ENCODE measurements at regions not wholly inside any gene's neighbourhood (a gene's known extent, or its start where the extent isn't known, plus 50 kb on each side); places are given as distances from the start of the nearest gene placed in this dataset.
"Not testable (repeated sequence)": the region's sequence is repeated elsewhere in the genome, so short reads cannot be mapped to it uniquely, and the experiment has no call there.

DNA sequence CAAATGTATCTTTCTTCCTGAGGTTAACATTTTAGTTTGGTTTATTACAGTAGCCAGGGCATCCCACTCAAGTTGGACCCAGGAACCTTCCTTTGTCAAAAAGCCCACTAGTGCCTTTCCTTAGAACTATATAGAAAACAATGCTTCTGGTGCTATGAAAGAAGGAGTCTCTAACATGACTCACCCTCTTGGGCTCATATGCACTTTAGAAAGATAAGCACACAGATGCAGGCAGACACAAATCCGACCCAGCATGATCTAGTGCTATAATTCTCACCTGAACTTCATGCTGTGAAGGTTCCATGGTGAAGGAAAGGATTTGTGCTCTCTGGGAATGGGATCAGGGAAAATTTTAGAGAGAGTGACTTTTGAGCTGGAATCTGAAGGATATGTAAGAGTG, 289.4 kb downstream of the ANKRD50 start:
- in situ Hi-C loops (cut with MboI; ENCODE audit: low sequenced_read_pairs) = no loop called here

DNA sequence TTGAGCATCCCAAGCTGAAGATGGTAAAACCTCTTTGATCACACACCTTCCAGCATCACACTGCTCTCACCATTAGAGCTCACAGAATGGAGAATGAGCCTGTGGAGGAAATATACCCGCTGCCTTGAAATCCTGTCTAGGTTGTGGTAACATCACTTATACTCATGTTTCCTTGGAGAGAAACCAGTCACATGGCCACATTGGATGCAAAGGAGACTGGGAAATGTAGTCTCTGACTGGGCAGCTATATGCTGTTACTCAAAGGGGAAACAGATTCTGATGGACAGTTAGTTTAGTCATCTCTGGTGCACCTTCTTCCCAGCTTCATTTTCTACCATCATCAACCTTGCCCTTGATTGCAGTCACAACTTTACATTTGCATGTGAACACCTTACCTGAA, 286.3 kb downstream of the ANKRD50 start:
- in situ Hi-C loops (cut with MboI; ENCODE audit: low sequenced_read_pairs) = no loop called here

DNA sequence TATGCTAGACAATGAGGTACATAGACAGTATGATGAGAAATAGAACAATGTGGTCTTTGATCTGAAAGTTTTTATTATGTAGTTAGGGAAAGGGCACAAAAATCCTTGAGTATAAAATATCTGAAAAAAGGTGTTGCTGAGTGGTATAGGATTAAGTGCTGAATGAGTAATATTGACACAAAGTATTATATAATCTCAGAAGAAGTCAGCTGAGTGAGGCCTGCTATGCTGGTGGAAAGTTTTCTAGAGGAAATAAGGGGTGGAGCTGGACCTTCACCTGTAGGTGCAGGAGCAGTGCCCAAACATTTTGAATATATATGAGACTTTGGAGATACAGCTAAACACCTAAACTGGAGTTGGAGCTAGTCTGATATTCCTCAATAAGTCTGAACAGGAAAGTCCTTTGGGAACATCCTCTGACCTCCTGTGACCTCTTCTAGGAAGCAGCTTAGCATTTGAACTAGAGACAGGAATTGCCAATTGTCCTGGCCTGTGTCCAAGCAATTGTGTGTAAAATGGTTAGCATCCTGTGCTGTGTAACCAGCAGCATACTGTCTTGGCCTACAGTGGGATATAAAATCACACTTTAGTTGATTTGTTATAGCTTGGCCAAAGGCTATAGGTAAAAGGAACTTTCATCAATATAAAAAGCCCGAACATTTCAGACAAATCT, 285.3 kb downstream of the ANKRD50 start:
- in situ Hi-C loops (cut with MboI; ENCODE audit: low sequenced_read_pairs) = no loop called here

DNA sequence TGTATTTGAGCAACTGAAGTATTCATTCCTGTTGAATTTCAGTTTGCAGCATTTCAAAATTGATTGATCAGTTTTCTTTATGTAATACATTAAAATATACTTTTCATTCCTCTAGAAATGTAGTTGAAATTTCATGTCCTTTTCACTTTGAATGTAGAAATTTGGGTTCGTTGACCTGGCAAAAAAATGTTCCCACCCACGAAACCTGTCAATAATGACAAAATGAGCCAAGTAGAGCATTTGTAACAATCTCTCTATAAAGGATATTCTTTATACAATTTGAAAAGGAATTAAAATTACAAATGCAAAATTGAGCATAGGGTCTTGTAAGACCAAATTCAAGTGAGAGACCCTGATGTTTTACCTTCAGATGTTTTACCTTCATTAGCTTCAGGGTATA, 283.9 kb downstream of the ANKRD50 start:
- in situ Hi-C loops (cut with MboI; ENCODE audit: low sequenced_read_pairs) = no loop called here

DNA sequence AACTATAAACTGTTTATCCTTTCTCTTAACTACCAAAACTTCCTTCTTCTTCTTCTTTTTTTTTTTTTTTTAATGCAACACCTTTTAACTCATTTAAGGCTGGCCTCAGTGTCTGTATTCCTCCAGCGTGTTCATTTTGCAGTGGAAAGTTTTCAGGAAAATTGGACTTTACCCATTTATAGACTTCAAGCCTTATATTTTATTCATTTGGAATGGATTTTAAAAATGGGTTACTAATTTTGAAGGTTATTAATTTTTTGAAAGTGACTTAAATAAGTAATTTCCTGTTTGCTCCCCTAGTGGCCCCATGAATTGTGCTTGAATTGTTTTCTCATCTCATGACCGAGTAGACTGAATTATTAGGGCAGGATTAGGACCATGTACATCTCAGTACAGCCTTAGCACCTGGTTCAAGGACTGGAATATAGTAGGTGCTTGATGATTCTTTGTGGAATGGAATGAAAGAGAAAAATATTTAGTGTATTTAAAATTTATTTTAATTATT, 282.7 kb downstream of the ANKRD50 start:
- in situ Hi-C loops (cut with MboI; ENCODE audit: low sequenced_read_pairs) = no loop called here

DNA sequence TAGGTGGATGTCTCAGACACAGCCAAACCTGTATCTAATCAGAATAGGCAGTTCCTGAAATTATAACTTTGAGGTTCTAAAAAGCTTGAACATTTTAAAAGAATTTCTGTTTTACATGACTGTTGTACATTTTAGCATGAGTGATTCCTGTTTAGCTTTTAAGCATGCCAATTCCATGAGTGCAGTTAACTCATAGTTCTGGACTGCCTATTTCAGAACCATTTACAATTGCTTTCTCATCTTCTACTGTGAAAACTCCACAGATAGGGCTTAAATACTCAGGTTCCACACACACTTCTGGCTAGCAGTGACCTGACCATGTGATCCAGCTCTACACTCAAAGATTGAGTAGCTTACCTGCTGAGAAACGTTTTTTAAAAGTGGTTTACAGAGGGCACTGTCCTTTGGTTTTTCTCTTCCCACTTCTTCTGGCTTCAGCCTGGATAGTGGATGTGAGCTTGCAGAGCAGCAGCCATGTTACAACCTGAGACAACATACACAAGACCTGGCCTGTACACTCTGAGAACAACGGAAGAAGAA, 280.8 kb downstream of the ANKRD50 start:
- in situ Hi-C loops (cut with MboI; ENCODE audit: low sequenced_read_pairs) = no loop called here

DNA sequence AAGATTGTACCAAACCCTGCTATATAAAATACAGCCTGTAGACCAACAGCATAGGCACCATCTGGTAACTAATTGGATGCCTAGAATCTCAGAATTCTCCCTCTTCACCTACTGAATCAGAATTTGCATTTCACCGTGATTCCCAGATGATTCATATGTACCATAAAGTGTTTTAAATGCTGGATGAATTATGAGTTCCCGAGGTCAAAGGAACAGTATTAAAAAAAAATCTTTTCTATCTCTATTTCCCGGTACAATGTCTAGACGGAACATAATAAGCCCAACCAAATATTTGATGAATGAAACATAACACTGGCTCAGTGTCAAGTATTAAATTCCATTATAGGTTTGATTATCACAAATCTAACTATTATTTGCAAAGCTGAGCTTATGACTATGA, 280.0 kb downstream of the ANKRD50 start:
- in situ Hi-C loops (cut with MboI; ENCODE audit: low sequenced_read_pairs) = no loop called here

DNA sequence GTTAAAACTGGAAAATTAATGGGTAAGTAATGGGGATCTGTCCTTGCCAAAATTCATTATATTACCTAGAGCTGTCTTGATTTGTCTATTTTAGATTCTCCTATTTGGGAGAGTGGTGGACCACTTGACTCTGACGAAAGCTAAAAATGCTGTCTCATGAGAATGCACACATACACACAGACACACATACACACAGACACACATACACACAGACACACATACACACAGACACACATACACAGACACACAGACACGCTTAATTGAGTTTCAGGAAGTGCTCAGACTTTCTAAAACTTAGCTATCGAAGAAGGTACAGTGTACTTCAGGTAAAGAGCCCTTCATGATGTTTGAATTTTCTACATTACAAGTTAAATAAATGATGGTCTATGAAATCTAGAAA, 279.5 kb downstream of the ANKRD50 start:
- in situ Hi-C loops (cut with MboI; ENCODE audit: low sequenced_read_pairs) = no loop called here

DNA sequence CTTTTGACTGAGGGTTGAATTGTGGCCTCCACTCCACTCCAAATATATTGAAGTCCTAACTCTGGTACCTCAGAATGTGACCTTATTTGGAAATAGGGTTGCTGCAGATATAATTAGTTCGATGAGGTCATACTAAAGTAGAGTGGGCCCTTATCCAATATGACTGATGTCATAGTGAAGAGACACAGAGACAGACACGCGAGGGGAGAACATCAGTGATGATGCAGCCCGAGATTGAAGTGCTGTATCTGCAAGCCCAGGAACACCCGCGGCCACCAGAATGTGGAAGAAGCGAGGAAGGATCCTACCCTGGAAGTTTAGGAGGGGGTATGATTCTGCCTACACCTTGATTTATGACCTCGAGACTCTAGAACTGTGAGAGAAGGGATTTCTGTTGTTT, 279.0 kb downstream of the ANKRD50 start:
- in situ Hi-C loops (cut with MboI; ENCODE audit: low sequenced_read_pairs) = no loop called here

DNA sequence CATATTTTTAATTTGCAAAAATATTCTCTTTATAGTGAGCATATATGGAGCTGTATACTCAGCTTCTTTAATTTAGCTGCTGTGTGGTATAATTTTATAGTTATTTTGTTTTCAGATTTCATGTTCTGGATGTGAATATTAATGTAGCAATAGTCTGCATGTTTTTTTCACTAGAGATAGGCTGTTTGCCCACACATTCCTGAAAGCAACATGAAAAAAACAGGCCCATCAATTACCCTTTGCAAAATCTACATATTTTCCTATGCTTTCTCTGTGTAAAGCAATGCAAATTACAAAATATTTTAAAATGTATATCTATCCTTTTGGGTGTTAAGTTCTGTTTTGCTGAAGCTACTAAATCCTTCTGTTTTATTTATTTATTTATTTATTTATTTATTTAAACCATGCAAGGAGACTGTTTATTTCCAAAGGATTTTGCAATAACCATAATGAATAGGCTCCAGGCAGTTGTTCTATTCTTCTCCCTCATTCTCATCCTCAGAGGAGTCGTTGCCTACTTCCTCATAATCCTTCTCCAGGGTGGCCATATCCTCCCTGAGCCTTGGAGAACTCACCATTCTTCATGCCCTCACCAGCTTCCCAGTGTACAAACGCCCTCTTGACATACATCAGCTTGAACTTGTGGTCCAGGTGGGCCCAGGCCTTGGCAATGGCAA, 277.1 kb downstream of the ANKRD50 start:
- in situ Hi-C loops (cut with MboI; ENCODE audit: low sequenced_read_pairs) = no loop called here

DNA sequence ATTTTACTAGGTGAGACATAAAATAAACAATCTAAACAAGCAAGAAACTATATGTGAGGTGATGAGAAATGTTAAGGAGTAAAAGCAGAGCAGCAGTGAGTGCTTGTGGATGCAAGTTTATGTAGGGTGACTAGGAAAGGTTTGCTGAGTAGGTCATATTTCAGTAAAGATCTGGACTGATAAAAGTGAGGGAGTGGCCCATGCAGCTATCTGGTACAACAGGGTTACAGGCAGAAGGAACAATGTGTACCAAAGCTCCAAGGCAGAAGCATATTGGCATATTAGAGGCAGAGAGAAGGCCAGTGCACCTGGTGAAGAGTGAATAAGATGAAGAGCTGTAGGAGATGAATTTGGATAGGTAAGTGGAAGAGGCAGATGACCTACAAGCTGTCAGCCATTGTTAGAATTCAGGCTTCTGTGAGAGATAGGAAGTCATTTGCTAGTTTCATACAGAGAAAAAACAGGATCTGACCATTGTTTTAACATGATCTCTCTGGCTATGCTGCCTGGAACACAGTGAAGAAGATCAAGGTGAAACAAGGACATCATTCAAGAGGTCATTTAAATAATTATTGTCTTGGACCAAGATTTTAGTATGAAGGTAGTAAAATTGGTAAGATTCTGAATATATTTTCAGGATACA, 274.6 kb downstream of the ANKRD50 start:
- in situ Hi-C loops (cut with MboI; ENCODE audit: low sequenced_read_pairs) = no loop called here

DNA sequence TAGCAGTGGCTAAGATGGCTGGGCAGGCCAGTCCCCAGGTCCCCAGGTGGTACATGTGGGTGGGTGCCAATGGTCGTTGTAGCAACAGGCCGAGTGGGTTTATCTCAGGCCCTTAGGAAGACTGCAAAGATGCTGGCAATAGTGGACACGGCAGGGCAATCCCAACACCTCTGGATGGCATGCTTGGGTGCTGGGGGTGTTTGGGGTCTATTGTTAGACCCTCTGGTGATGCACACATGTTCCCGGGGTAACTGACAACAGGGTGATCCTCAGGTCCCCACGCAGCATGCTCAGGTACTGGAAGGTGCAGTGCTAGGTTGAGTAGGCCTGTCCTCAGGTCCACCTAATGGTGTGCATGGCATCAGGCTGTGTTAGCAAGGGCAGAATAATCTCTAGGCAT, 267.5 kb downstream of the ANKRD50 start:
- in situ Hi-C loops (cut with MboI; ENCODE audit: low sequenced_read_pairs) = no loop called here

DNA sequence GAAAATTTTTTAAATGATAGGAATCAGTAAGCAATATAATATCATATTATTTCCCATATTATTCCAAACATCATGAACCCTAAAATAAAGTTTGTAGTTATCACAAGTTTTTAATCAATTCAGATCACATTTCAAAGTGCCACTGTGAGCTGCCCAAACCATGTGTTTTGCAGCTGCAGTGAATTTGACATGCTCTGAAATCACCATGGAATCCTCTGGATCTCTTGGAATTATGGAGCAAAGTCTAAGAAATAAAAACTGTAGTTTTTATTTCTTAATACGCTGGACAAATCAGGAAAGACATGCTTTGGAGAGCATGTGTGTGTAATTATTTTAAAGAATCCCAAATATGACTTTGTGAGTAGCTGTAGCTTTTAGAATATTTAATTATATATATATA, 262.7 kb downstream of the ANKRD50 start:
- in situ Hi-C loops (cut with MboI; ENCODE audit: low sequenced_read_pairs) = no loop called here

DNA sequence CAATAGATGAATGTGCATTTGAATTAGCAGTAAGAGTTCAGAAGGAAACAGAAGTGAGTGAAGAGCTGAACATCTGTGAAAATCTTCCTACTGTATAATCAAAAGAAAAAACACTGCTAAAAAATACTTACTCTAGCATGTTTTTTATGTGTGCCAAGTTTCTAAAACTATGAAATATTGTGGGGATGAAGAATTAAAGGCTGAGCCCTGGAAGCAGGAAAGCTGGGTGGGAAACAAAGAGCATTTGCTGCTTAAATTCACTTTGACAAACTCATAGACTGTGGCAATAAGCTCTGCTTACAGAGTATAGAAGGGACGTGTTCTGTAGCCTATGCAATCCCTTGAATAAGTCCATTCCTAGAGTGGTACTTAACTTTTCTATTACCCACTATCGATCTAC, 261.7 kb downstream of the ANKRD50 start:
- in situ Hi-C loops (cut with MboI; ENCODE audit: low sequenced_read_pairs) = no loop called here

DNA sequence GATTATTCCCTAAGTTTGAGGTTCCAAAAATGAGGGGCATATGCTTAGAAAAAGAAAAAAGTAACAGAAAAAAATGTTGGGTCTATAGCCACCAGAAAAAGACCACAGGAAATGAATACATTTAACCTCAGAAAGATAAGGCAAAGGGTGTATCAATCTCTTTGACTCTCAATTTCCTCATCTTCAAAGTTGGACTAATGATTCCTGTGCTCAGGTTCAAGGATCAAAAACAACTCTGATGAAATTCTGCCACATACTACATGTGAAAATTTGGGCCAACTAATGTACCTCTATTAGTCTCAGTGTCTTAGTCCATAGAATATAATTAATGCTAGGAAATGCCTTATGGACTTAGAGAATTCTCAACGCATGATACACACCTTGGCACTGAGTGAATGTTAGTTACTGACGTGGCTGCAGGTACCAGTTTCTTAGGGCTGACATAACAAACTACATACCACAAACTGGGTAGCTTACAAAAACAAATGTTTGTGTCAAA, 257.7 kb downstream of the ANKRD50 start:
- in situ Hi-C loops (cut with MboI; ENCODE audit: low sequenced_read_pairs) = no loop called here

DNA sequence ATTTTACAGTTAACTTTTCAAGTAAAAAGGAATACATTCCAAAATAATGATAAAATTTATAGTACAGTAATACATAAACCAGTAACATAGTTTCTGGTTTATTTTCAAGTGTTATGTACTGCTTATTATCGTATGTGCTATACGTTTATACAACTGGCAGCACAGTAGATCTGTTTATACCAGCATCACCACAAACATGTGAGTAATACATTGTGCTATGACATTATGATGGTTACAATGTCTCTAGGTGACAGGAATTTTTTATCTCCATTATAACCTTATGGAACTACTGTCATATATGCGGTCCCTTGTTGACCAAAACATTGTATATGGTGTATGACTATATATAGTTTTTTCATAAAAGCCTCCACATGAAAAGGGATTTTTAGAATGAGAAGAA, 256.9 kb downstream of the ANKRD50 start:
- in situ Hi-C loops (cut with MboI; ENCODE audit: low sequenced_read_pairs) = no loop called here

DNA sequence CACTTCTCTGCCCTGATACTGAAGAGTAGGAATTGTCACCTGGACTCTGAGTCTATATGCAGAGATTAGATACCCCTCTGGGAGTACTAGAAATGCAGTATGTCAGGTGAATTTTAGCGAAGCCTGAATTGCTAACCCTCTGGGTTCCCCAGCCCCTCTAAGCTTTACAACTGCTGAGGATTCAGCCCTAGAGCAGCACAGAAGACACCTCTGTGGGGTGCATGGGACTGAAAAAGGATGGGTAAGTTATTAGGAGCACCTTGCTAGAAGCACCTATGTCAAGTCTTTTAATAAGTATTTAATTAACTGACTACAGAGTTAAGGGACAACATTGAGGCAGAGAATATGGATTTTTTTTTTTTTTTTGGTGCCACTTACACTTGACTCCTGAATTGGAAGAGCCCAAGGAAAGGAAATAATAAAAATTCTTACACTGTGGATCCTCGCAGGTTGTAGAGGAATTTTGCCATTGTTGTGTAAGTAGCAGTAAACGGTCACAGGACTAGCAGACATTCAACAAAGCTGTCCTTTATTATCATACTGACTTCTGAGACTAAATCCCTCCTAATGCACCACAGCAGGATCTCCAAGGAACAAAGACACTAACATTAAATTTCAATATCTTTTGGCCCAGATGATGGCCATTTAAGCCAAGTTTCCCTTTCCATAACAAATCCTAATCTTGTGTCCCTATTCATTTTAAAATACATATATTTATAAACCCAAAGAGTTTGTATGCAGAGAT, 253.2 kb downstream of the ANKRD50 start:
- in situ Hi-C loops (cut with MboI; ENCODE audit: low sequenced_read_pairs) = no loop called here

DNA sequence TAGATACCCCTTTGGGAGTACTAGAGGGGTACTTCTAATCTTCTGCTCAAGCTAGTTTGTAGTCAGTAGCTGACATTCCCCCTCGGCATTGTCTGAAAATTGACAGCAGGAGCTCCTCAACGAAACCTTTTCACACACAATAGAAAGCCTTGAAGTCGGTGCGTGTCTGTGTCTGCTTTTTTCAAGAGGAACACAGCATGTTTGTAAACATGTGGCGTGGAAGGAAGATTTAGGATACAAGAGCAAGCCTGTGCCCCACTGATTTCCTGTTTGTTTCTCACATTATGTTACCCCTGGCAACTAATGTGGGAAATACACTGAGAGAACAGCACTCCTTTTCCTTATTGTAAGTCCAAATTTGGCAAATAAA, 252.6 kb downstream of the ANKRD50 start:
- in situ Hi-C loops (cut with MboI; ENCODE audit: low sequenced_read_pairs) = no loop called here

DNA sequence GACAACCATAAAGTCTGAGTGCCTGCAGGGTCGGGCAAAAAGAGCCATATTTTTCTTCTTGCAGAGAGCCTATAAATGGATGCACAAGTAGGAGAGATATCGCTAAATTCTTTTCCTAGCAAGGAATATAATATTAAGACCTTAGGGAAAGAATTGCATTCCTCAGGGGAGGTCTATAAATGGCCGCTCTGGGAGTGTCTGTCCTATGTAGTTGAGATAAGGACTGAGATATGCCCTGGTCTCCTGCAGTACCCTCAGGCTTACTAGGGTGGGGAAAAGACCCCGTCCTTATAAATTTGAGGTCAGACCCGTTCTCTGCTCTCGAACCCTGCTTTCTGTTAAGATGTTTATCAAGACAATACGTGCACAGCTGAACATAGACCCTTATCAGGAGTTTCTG, 250.9 kb downstream of the ANKRD50 start:
- in situ Hi-C loops (cut with MboI; ENCODE audit: low sequenced_read_pairs) = not testable (repeated sequence)

DNA sequence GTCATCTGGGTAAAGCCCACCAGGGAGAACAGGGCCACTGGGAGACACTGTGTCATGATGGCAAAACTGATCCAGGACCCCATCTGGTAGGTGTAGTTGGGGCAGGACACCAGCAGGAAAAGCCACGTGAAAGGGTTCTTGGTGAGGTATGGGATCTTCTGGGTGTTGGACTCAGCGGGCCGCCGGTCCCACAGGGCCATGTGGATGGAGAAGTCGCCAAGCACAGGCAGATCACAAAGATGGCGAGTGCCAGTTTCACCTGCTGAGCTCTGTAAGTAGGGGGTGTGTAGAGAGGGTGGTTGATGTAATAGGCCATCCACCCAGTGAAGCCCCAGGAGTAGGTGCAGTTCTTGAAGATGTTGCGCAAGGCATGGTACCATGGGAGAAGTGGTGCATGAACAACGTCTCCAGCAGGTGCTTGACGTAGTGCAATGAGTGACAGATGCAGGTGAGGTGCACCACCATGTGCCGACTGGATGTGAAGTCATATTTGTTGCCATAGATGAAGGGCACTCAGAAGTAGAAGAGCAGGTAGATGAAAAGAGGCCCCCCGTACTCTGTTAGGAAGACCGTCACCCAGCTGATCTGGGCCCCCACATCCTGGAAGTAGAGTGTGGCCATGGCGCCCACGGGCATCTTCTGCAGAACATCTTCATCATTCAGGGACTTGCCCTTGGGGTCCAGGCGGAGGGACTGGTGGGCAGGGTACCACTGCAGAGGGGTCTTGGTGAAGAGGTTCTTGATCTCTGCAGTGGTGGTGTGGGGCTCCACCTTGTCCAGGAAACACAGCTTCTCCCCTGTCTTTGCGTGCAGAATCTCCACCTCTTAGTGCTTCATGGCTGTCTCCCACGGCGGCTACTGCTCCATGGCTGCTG, 249.3 kb downstream of the ANKRD50 start:
- in situ Hi-C loops (cut with MboI; ENCODE audit: low sequenced_read_pairs) = no loop called here

All from HL-60/S4 treated with phorbol 12-myristate 13-acetate at 8.2 ng/mL for 4 days and 3 days (cell line).